ENCODE measurements at regions not wholly inside any gene's neighbourhood (a gene's known extent, or its start where the extent isn't known, plus 50 kb on each side); places are given as distances from the start of the nearest gene placed in this dataset.

- DNase-seq = no peak
Measured at GRCh38 chr9:93900971-93901861, 53.9 kb downstream of the BARX1 start.

DNA sequence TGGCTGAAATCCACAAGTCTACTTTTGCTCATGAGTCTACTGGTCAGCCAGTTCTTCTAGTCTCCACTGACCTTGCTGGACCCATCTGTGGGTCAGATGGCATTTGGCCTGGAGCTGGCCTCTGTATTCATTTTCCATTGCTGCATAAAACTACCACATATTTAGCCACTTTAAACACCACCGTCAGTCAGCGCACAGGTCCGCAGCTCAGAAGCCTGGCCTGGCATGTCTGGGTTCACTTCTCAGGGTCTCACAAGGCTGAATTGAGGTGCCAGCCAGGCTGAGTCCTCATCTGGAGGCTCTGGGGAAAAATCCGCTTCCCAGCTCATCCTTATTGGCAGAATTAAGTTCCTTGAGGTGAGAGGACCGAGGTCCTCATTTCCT, 54.7 kb downstream of the BARX1 start:
- no peak for DNase-seq

DNA sequence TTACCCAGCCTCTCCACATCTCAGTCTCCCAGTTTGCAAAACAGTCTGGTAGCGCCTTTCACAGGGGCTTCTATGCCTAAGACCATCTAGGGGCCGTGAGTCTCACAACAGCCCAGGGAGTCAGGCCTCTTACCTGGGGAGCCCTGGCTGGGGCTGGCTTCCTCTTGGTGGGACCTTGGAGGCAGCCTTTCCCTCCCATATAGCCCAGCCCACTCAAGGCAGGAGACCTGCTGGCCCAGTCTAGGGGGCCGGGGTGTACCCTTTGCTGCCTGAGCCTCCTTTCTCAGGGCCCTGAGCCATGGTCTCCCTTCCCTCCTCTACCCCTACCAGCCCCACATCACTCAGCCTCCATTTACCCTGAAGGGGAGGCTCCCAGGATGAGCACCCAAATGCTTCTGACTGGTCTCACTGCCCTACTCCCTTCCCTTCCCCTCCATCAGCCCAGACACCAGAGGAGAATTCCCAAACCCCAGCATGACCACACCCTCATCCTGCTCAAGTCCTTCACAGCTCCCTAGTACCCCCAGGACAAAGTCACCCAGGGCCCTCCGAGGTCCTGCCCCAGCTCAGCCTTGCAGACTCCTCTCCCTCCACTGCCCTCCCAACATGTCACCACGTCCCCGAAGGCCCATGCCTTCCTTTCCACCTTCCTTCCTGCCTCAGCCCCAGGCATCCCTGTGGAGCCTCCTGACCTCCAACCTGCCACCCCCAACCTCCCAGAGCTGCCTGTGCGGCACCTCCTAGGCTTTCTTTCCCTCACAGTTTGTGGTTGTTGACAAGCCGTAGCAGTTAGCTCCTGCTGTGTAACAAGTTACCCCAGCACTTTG, 55.3 kb downstream of the BARX1 start:
- no peak for DNase-seq

DNA sequence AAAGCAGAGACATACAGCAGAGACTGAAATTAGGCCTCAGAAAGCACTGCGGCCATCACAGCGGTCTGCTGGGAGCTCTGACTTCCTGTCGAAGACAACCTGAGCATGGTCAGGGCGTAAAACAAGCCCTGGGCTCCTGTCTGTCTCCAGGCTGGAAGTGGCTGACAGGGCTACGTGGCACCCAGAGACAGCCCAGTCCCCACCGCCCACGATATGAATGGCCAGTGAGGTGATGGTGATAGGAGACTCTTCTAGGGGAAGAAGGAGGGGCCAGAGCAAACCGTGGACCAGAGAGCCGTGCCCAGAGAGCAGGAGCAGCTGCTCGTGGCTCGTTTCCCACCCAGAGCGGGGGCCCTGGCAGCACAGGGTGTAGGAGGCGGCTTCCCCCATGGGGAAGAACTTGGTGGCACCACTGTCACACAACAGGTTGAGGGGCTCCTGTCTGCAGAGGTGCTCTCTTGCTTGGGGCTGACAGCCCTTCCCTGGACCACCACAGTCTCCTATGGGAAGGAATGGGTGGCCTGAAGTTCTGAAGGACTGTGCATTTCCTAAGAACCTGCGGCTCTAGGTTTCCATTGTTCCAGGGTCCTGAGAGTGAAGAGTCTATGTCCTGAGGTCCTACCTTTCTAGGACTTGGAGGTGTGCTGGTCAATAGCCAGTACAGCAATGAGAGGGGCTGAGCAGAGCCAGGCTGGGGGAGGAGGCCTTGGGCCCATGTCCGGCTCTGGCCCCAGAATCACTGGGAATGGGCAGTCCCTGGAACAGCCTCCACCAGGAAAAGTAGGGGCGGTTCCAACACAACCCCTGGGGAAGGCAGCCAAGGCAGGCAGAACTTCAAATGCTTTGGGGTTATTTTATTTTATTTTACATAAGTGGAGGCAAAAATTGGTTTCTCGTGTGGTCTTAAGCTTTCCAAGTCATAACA, 56.4 kb downstream of the BARX1 start:
- no peak for DNase-seq

- no peak for DNase-seq
Measured at GRCh38 chr9:93898026-93898425, 57.1 kb downstream of the BARX1 start.

DNA sequence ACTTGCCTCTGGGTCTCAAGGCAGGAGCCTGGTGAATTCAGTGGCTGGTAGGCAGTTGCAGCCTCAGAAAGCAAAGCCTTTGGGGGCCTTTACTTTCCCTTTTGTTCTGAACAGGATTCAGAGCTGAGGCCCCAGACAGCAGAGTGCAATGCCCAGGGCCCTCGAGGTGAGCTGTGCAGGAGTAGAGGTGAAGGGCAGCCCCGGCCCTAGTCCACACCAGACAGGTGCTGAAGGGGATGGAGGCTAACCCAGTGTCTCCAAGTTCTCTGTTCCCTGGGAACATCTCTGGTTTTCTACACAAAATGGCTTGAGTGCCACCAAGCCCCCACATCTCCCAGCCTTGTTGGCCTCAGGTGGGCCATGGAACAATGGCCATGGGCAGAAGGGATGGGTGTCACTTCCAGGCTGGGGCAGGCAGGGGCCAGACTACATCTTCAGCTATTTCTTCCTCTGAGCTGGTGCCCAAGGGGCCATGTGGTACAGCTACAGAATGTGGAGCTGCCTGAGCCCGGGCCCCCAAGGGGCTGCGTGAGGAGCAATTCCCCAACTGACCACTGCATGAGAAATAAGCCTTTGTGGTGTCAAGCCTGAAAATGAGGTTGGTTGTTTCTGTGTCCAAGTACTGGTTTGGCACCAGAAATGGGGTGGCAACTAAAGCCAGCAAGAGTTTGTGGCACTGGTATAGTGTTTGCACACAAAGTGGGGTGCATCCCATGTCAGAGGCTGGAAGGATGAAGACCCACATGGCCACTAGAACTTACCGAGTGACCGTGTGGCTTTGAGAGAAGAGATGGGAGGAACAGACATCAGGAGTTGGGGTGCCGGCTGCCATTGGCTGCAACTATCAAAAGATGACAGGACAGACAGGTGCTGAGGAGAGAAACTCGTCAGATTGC, 57.8 kb downstream of the BARX1 start:
- DNase-seq = no peak

DNA sequence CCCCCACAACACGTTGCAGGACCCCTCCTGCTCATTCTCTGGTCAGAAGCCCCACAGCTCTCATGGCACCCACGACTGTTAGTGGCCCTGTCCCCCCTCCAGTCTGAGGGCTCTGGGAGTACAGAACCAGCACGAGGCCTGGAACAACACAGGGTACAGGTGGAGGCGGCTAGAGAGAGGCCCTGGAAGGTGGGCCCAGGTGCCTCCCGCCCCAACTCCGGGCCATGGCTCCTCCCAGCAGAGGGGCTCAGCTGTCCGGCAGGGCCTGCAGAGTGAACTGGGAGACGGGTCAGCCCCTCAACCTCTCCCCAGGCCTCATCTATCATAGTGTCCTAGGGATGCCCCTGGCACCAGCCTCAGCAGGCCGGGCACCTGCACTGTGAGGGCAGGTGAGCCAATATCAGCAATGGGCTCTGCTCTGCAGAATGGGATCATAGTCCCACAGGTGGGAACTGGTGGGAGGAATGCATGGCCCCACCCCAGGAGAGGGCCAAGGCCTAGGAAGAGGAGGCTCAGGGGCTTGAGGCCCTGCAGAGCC, 58.6 kb downstream of the BARX1 start:
- DNase-seq = no peak

DNA sequence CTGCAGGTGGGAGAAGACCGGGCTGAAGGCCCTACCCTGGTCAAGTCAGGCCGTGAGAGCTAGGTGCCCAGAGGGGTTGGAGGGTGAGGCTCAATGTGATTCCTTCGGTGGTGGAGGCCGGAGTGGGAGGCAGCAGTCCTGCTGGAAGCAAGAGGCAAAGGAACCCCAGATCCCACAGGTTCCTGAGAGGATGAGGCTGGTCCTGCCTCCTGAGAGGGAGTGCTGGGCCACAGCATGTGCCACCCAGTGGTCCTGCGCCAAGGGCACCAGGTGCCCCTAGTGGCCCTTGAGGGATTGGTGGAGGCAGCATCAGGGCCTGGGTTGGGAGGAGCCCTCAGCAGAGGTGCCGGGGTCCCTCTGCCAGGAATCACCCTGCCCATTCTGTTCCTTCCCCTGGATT, 59.1 kb downstream of the BARX1 start:
- no peak for DNase-seq

GRCh38 chr9:93895535-93895934, 59.6 kb downstream of the BARX1 start:
- DNase-seq = no peak

DNA sequence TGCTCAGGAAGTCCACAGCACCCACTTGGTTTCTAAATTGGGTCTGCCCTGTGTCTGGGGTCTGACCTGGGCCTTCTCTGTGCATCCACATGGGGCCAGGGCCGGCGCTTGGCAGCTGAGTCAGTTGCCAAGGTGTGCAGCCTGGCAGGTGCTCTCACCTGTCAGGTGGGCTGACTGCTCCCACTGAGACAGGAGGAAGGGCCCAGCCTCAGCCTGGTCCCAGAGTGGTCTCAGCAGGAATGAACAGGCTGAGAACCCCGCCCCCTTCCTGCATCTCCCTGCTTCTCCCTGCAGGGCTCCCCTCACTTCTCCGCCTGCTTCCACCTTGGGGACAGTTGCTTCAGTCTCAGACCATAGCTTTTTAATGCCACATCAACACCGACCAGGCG, 60.5 kb downstream of the BARX1 start:
- no peak for DNase-seq

GRCh38 chr9:93893899-93894690, 61.1 kb downstream of the BARX1 start:
- DNase-seq = peak; percentile 25

DNA sequence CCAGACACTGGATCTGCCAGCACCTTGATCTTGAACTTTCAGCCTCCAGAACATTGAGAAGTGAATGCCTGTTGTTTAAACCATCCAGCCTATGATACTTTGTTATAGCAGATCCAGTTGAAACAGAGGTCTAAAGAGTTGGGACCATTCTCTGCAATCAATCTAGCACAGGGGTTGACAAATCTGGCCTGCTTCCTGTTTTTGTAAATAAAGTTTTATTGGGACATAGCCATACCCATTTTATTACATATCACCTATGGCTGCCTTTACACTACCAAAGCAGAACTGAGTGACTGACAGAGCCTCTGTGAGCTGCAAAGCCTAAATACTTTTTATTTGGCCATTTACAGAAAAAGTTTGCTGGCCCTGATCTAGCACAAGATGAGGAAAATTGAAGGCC, 62.0 kb downstream of the BARX1 start:
- no peak for DNase-seq

DNA sequence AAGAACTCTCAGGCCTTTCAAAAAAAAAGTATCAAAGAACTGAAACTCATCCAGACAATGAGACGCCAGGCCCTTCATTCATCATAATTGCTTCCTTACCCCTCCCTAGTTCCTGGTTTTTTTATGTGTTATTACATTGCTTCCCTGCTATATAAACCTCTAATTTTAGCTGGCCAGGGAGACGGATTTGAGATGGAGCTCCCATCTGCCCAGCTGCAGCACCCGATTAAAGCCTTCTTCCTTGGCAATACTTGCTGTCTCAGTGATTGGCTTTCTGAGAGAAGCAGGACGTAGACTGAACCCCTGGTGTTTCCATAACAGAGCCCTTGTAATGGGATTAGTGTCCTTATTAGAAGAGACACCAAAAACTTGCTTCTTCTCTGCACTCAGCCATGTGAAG, 62.4 kb downstream of the BARX1 start:
- DNase-seq = no peak

- DNase-seq = no peak
Measured at GRCh38 chr9:93891549-93892310, 63.4 kb downstream of the BARX1 start.

GRCh38 chr9:93891050-93891449, 64.1 kb downstream of the BARX1 start:
- no peak for DNase-seq

- DNase-seq = no peak
Measured at GRCh38 chr9:93890436-93890935, 64.7 kb downstream of the BARX1 start.

- no peak for DNase-seq
Measured at GRCh38 chr9:93886911-93887310, 68.2 kb downstream of the BARX1 start.

DNA sequence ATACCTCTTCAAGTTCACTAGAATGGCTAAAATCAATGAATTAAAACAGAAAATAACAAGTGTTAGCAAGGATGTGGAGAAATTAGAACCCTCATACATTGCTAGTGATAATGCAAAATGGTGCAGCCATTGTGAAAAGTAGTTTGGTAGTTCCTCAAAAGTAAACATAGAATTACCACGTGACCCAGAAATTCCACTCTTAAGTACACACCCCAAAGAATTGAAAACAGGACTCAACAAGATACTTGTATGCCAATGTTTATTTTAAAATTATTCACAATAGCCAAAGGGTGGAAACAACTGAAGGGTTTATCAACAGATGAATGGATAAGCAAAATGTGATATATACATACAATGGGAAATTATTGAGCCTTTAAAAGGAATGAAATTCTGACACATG, 70.3 kb downstream of the BARX1 start:
- DNase-seq = no peak

All from right kidney (tissue), 1 donor.